Karpas-422 (cell line): ENCODE measurements at regions not wholly inside any gene's neighbourhood (a gene's known extent, or its start where the extent isn't known, plus 50 kb on each side); places are given as distances from the start of the nearest gene placed in this dataset.

Experiments used
- DNase-seq: peaks from one replicate; pipeline ENCODE4 v3.0.0-alpha.2; 2015
- H2AFZ ChIP-seq: fragments of 200-600 bp; sonication (generic); 2 replicates; pipeline ENCODE4 v1.6.1; 2014; ENCODE audit warnings: antibody characterized with exemption, low read length, mixed read lengths
- H3K27ac ChIP-seq: fragments of 200-600 bp; sonication (generic); 2 replicates; pipeline ENCODE4 v1.5.1; 2014; ENCODE audit warnings: mild to moderate bottlenecking, low read length, moderate library complexity
- H3K27me3 ChIP-seq: fragments of 200-600 bp; sonication (generic); 2 replicates; pipeline ENCODE4 v1.6.1; 2014; ENCODE audit warnings: low read length, mixed read lengths
- H3K36me3 ChIP-seq: fragments of 200-600 bp; sonication (generic); 2 replicates; pipeline ENCODE4 v1.6.1; 2014; ENCODE audit warnings: low read length, mixed read lengths; ENCODE audit not compliant: insufficient read depth
- H3K4me1 ChIP-seq: fragments of 200-600 bp; sonication (generic); 2 replicates; pipeline ENCODE4 v1.6.1; 2014; ENCODE audit warnings: mild to moderate bottlenecking, low read length, mixed read lengths
- H3K4me2 ChIP-seq: fragments of 200-600 bp; sonication (generic); 2 replicates; pipeline ENCODE4 v1.6.1; 2014; ENCODE audit warnings: low read length, low read depth, mild to moderate bottlenecking; ENCODE audit not compliant: poor library complexity, severe bottlenecking
- H3K4me3 ChIP-seq: fragments of 200-600 bp; sonication (generic); 2 replicates; pipeline ENCODE4 v1.5.1; 2014; ENCODE audit warnings: mild to moderate bottlenecking, antibody characterized with exemption, low read length, mixed read lengths
- H3K79me2 ChIP-seq: fragments of 200-600 bp; sonication (generic); 2 replicates; pipeline ENCODE4 v1.6.1; 2014; ENCODE audit warnings: mild to moderate bottlenecking, low read length, mixed read lengths
- H3K9ac ChIP-seq: fragments of 200-600 bp; sonication (generic); 2 replicates; pipeline ENCODE4 v1.6.0; 2014; ENCODE audit warnings: low read length
- H3K9me2 ChIP-seq: fragments of 200-600 bp; sonication (generic), shearing (Covaris generic); replicated peaks from 2 replicates; pipeline ENCODE4 v1.6.0; 2014; ENCODE audit warnings: mild to moderate bottlenecking, low read length, moderate library complexity; ENCODE audit not compliant: insufficient read depth
- H3K9me3 ChIP-seq: fragments of 300-700, 200-600 bp; sonication (generic); 2 replicates; pipeline ENCODE4 v1.6.1; 2014; ENCODE audit warnings: low read length, mixed read lengths
- H4K20me1 ChIP-seq: fragments of 200-600 bp; sonication (generic); 2 replicates; pipeline ENCODE4 v1.6.1; 2014; ENCODE audit warnings: mild to moderate bottlenecking, antibody characterized with exemption, low read length, low read depth; ENCODE audit not compliant: insufficient read depth

GRCh38 chr7:39888171-39888853, 61.7 kb upstream of the CDK13 start:
- H3K9me3 ChIP-seq: no peaks in the 10 kb centered on the region
- no peak overlapping the region for H2AFZ ChIP-seq
- no peak overlapping the region for H3K9ac ChIP-seq
- no peaks in the 10 kb centered on the region for H3K4me1 ChIP-seq
- no peaks in the 10 kb centered on the region for H4K20me1 ChIP-seq
- H3K79me2 ChIP-seq: no peaks in the 10 kb centered on the region
- H3K36me3 ChIP-seq: no peaks in the 10 kb centered on the region
- DNase-seq: no peak
- no peaks in the 10 kb centered on the region for H3K9me2 ChIP-seq
- no peak overlapping the region for H3K4me2 ChIP-seq
- no peak overlapping the region for H3K4me3 ChIP-seq
- no peaks in the 10 kb centered on the region for H3K27me3 ChIP-seq
- no peak overlapping the region for H3K27ac ChIP-seq

GRCh38 chr7:39890411-39890810, 59.6 kb upstream of the CDK13 start:
- Histone ChIP-seq H3K9ac (no peak overlapping the region), H3K4me3 (no peak overlapping the region)

GRCh38 chr7:39891894-39892293, 58.2 kb upstream of the CDK13 start:
- Histone ChIP-seq H3K36me3 (no peaks in the 10 kb centered on the region), H3K9ac (no peak overlapping the region), H3K27me3 (no peaks in the 10 kb centered on the region), H3K9me3 (no peaks in the 10 kb centered on the region), H3K9me2 (no peaks in the 10 kb centered on the region), H3K4me3 (no peak overlapping the region), H3K4me1 (no peaks in the 10 kb centered on the region), H3K4me2 (no peak overlapping the region), H2AFZ (no peak overlapping the region), H3K79me2 (no peaks in the 10 kb centered on the region), H3K27ac (no peak overlapping the region), H4K20me1 (no peaks in the 10 kb centered on the region)
- DNase-seq: no peak

More at GRCh38 chr7:39890411-39890810, 59.6 kb upstream of the CDK13 start:
- Histone ChIP-seq H4K20me1 (no peaks in the 10 kb centered on the region), H3K27me3 (no peaks in the 10 kb centered on the region), H3K36me3 (no peaks in the 10 kb centered on the region), H3K4me1 (no peaks in the 10 kb centered on the region), H3K27ac (no peak overlapping the region), H3K79me2 (no peaks in the 10 kb centered on the region), H3K9me2 (no peaks in the 10 kb centered on the region), H2AFZ (no peak overlapping the region), H3K9me3 (no peaks in the 10 kb centered on the region), H3K4me2 (no peak overlapping the region)
- DNase-seq: no peak

- no peak overlapping the region for H3K27ac ChIP-seq
- H3K27me3 ChIP-seq: no peaks in the 10 kb centered on the region
- H3K4me2 ChIP-seq: no peak overlapping the region
- no peaks in the 10 kb centered on the region for H4K20me1 ChIP-seq
- DNase-seq: no peak
- no peak overlapping the region for H3K9ac ChIP-seq
- no peaks in the 10 kb centered on the region for H3K9me2 ChIP-seq
- H3K4me1 ChIP-seq: no peaks in the 10 kb centered on the region
- H2AFZ ChIP-seq: no peak overlapping the region
- no peaks in the 10 kb centered on the region for H3K36me3 ChIP-seq
- no peaks in the 10 kb centered on the region for H3K9me3 ChIP-seq
- no peak overlapping the region for H3K4me3 ChIP-seq
- H3K79me2 ChIP-seq: no peaks in the 10 kb centered on the region
Measured at GRCh38 chr7:39892361-39892760, 57.7 kb upstream of the CDK13 start.

- Histone ChIP-seq H3K4me3 (no peak overlapping the region), H3K4me1 (no peaks in the 10 kb centered on the region), H3K27ac (no peak overlapping the region), H3K9me2 (no peaks in the 10 kb centered on the region), H2AFZ (no peak overlapping the region), H3K36me3 (no peaks in the 10 kb centered on the region), H3K9ac (no peak overlapping the region), H3K9me3 (no peaks in the 10 kb centered on the region), H3K27me3 (no peaks in the 10 kb centered on the region), H4K20me1 (no peaks in the 10 kb centered on the region), H3K79me2 (no peaks in the 10 kb centered on the region), H3K4me2 (no peak overlapping the region)
- DNase-seq: no peak
Measured at GRCh38 chr7:39894904-39895303, 55.2 kb upstream of the CDK13 start.

GRCh38 chr7:39896840-39897239, 53.2 kb upstream of the CDK13 start:
- H3K79me2 ChIP-seq: no peaks in the 10 kb centered on the region
- H3K27ac ChIP-seq: no peak overlapping the region
- H2AFZ ChIP-seq: no peak overlapping the region
- no peaks in the 10 kb centered on the region for H3K36me3 ChIP-seq
- no peak overlapping the region for H3K9ac ChIP-seq
- no peaks in the 10 kb centered on the region for H3K9me2 ChIP-seq
- H3K4me3 ChIP-seq: no peak overlapping the region
- H3K27me3 ChIP-seq: no peaks in the 10 kb centered on the region
- DNase-seq: no peak
- H3K4me2 ChIP-seq: no peak overlapping the region
- no peaks in the 10 kb centered on the region for H3K9me3 ChIP-seq
- no peaks in the 10 kb centered on the region for H3K4me1 ChIP-seq
- no peaks in the 10 kb centered on the region for H4K20me1 ChIP-seq

GRCh38 chr7:39898867-39899266, 51.2 kb upstream of the CDK13 start:
- Histone ChIP-seq H3K36me3 (no peaks in the 10 kb centered on the region), H3K9me2 (no peaks in the 10 kb centered on the region), H3K9ac (no peak overlapping the region), H3K79me2 (no peaks in the 10 kb centered on the region), H3K27me3 (no peaks in the 10 kb centered on the region), H3K4me3 (no peak overlapping the region), H3K4me2 (no peak overlapping the region), H3K9me3 (no peaks in the 10 kb centered on the region), H3K4me1 (no peaks in the 10 kb centered on the region), H3K27ac (no peak overlapping the region), H4K20me1 (no peaks in the 10 kb centered on the region), H2AFZ (no peak overlapping the region)
- no peak for DNase-seq
